Fibroblast of pulmonary artery (primary cell): ENCODE measurements at regions not wholly inside any gene's neighbourhood (a gene's known extent, or its start where the extent isn't known, plus 50 kb on each side); places are given as distances from the start of the nearest gene placed in this dataset.

Source experiments
- DNase-seq: peaks from one replicate; pipeline ENCODE4 v3.0.0-alpha.2; 2010; ENCODE audit warnings: low read depth
- H3K4me3 ChIP-seq: replicated peaks from 2 replicates; pipeline ENCODE4 v1.5.1; 2011; ENCODE audit warnings: low read depth, mild to moderate bottlenecking, control low read depth, low read length, moderate library complexity
- TF ChIP-seq, protein P1 (sequence below): IDR thresholded peaks from 2 replicates; pipeline ENCODE4 v1.5.1; 2011; ENCODE audit warnings: mild to moderate bottlenecking, control low read depth, low read length, inconsistent platforms; ENCODE audit errors: missing control alignments

- TF ChIP-seq, protein P1, sequence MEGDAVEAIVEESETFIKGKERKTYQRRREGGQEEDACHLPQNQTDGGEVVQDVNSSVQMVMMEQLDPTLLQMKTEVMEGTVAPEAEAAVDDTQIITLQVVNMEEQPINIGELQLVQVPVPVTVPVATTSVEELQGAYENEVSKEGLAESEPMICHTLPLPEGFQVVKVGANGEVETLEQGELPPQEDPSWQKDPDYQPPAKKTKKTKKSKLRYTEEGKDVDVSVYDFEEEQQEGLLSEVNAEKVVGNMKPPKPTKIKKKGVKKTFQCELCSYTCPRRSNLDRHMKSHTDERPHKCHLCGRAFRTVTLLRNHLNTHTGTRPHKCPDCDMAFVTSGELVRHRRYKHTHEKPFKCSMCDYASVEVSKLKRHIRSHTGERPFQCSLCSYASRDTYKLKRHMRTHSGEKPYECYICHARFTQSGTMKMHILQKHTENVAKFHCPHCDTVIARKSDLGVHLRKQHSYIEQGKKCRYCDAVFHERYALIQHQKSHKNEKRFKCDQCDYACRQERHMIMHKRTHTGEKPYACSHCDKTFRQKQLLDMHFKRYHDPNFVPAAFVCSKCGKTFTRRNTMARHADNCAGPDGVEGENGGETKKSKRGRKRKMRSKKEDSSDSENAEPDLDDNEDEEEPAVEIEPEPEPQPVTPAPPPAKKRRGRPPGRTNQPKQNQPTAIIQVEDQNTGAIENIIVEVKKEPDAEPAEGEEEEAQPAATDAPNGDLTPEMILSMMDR, result no peak
- H3K4me3 ChIP-seq, result no peak overlapping the region
- DNase-seq, result peak; percentile 21
These were observed 371.8 kb downstream of the SLITRK6 start for GRCh38 chr13:85427416-85427815.

DNA sequence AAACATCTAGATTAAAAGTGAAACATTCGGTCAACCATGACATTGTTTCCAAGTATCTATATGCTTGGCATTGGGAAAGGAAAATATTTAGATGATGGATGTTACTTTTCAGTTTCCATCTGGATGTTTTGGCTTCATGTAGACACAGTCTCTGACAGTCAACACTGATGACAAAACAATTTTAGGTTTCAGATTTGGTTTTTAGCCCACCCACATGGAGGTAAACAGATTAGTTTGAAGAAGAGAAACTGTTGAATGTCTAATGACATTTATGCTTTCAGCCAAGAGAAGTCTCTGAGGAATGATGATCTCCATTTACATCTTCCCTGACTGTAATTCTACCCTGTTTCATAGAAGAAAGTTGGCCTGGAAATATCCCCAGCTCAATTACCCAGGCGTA lies 379.1 kb downstream of the SLITRK6 start:
- TF ChIP-seq, protein P1, result no peak
- no peak overlapping the region for H3K4me3 ChIP-seq
- DNase-seq, result no peak

GRCh38 chr13:85419611-85420010 lies 379.6 kb downstream of the SLITRK6 start:
- no peak for DNase-seq
- no peak overlapping the region for H3K4me3 ChIP-seq
- TF ChIP-seq, protein P1, result no peak

DNA sequence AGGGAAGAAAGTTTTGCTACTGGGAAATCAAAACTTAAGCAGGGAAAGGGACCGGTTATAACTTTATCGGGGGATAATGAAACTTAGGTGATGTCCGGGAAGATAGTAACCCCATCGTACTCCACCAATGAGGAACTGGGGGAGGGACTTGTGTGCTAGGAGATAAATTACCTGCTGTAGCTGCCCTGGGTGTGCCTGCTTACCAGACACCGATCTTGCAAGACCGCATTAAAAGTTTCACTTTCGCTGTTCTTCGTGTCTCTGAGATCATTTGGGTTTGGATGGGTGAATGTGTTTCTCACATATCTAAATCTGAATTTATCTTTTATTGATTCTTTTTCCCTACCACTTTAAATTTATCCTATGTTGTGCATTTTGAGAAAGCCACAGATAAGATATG lies 381.4 kb downstream of the SLITRK6 start:
- DNase-seq, result no peak
- TF ChIP-seq, protein P1, result no peak
- no peak overlapping the region for H3K4me3 ChIP-seq

DNA sequence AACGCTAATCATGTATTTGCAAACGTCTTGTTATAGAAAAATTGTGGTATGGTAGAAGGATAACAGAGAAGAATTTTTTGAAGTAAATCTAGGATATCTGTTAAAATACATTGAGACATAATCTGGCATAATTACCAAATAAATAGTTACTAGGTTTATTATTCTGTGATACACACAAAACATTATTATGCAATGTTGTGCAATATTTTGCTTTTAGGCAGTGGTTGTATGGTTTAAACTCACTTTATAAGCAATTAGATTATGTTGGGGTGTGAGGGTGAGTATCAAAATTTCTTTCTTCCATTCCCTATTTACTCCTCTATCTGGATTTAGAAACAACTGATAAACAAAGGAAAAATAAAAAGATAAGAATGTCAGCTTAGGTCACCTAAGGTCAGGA lies 385.6 kb downstream of the SLITRK6 start:
- H3K4me3 ChIP-seq, result no peak overlapping the region
- TF ChIP-seq, protein P1, result no peak
- DNase-seq, result no peak

DNA sequence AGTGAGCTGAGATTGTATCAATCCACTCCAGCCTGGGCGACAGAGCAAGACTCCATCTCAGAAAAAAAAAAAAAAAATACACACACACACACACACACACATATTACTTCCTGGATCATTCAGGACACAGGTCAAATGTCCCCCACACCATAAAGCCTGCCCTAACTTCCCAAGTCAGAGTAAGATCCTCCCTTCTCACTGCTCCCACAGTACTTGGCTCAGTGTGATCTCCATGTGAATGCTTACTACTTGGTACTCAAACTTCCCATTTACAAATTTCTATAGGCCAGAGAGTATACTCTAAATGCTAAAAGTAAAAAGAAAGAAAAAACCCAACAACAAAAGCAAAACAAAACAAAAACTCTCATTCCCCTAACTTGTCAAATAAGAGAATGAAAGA lies 386.8 kb downstream of the SLITRK6 start:
- no peak for DNase-seq
- no peak overlapping the region for H3K4me3 ChIP-seq
- TF ChIP-seq, protein P1, result no peak

- no peak overlapping the region for H3K4me3 ChIP-seq
- TF ChIP-seq, protein P1, result no peak
- no peak for DNase-seq
These were observed 387.6 kb downstream of the SLITRK6 start for GRCh38 chr13:85411591-85411990.
